A673 (cell line): ENCODE measurements at regions not wholly inside any gene's neighbourhood (a gene's known extent, or its start where the extent isn't known, plus 50 kb on each side); places are given as distances from the start of the nearest gene placed in this dataset.

Experiments
- BruUV-seq: library from RNA; stranded (reverse); fragments of 400-500 nt; replicated peaks from 2 replicates; lab custom pipeline; 2021; lab: Mats Ljungman, UMichigan
- CTCF ChIA-PET: fragments of 300-600 bp; sonication (Branson Sonifier 250); formaldehyde crosslinking; loops from one replicate; lab custom pipeline; 2022; ENCODE audit warnings: antibody characterized with exemption; lab: Charles Lee
- POLR2A ChIA-PET: fragments of 300-600 bp; sonication (Branson Sonifier 250); formaldehyde crosslinking; loops from one replicate; lab custom pipeline; 2022; ENCODE audit warnings: antibody characterized with exemption; ENCODE audit not compliant: low non-redundant PET; lab: Charles Lee
- DNase-seq: peaks from one replicate; pipeline ENCODE4 v3.0.0-alpha.2; 2015; ENCODE audit warnings: low spot score
- H3K27ac ChIP-seq: fragments of 200-600 bp; sonication (generic); 2 replicates; pipeline ENCODE4 v1.5.1; 2016; ENCODE audit warnings: mixed run types, low read depth, mild to moderate bottlenecking, mixed read lengths, antibody characterized with exemption, low read length; ENCODE audit not compliant: poor library complexity, severe bottlenecking
- H3K27me3 ChIP-seq: fragments of 200-600 bp; sonication (generic); replicated peaks from 2 replicates; pipeline ENCODE4 v1.6.1; 2017; ENCODE audit warnings: mixed run types, low read depth, mild to moderate bottlenecking, mixed read lengths, antibody characterized with exemption, low read length; ENCODE audit not compliant: insufficient read depth, poor library complexity
- H3K36me3 ChIP-seq: fragments of 200-600 bp; sonication (generic); 2 replicates; pipeline ENCODE4 v1.6.1; 2016; ENCODE audit warnings: mixed run types, mild to moderate bottlenecking, mixed read lengths, antibody characterized with exemption, low read length; ENCODE audit not compliant: insufficient read depth, poor library complexity, severe bottlenecking
- H3K4me1 ChIP-seq: fragments of 200-600 bp; sonication (generic); 2 replicates; pipeline ENCODE4 v1.6.1; 2017; ENCODE audit warnings: mixed run types, mild to moderate bottlenecking, mixed read lengths, antibody characterized with exemption, low read length; ENCODE audit not compliant: insufficient read depth, poor library complexity, severe bottlenecking
- H3K4me3 ChIP-seq: fragments of 200-600 bp; sonication (generic); 2 replicates; pipeline ENCODE4 v1.5.1; 2016; ENCODE audit warnings: low read depth, mixed run types, mild to moderate bottlenecking, mixed read lengths, low read length; ENCODE audit not compliant: poor library complexity, severe bottlenecking
- H3K9me3 ChIP-seq: fragments of 200-600 bp; sonication (generic); 2 replicates; pipeline ENCODE4 v1.6.1; 2016; ENCODE audit warnings: mixed run types, low read depth, mild to moderate bottlenecking, mixed read lengths, antibody characterized with exemption, low read length; ENCODE audit not compliant: poor library complexity, severe bottlenecking
- CTCF ChIP-seq: fragments of 300-800, 200-600 bp; sonication (generic); conservative IDR thresholded peaks from 2 replicates; pipeline ENCODE4 v1.5.1; 2017; ENCODE audit warnings: low read depth, mild to moderate bottlenecking, antibody characterized with exemption, low read length, moderate library complexity, mixed read lengths
- EZH2 ChIP-seq: fragments of 200-600 bp; sonication (generic); IDR thresholded peaks from 2 replicates; pipeline ENCODE4 v1.6.1; 2017; ENCODE audit warnings: borderline replicate concordance, low read depth, mild to moderate bottlenecking, mixed read lengths, antibody characterized with exemption, low read length; ENCODE audit not compliant: poor library complexity, severe bottlenecking
- intact Hi-C: fragments of 100-400 bp; cut with micrococcal nuclease; formaldehyde crosslinking; loops from one replicate; pipeline ENCODE4 v1.10.0; 2022; ENCODE audit not compliant: unreplicated experiment

- CTCF ChIA-PET = no interaction called here
- Histone ChIP-seq H3K4me1 (no peaks in the 10 kb centered on the region), H3K4me3 (no peak overlapping the region), H3K27ac (no peak overlapping the region), H3K36me3 (no peaks in the 10 kb centered on the region), H3K9me3 (no peaks in the 10 kb centered on the region), H3K27me3 (no peaks in the 10 kb centered on the region)
- no peak for DNase-seq
- no TSS peak for BruUV-seq
- intact Hi-C loops = no loop called here
- no peak for TF ChIP-seq CTCF
- no peak for TF ChIP-seq EZH2
- POLR2A ChIA-PET = no interaction called here
These were observed 588.7 kb downstream of the CCER1 start for GRCh38 chr12:90366286-90366685.

GRCh38 chr12:90360300-90360699 is 594.7 kb downstream of the CCER1 start:
- no peak overlapping the region for H3K4me3 ChIP-seq
- intact Hi-C loops = no loop called here
- POLR2A ChIA-PET = no interaction called here

GRCh38 chr12:90355711-90356355 is 599.1 kb downstream of the CCER1 start:
- intact Hi-C loops = no loop called here
- H3K36me3 ChIP-seq = no peaks in the 10 kb centered on the region
- no peaks in the 10 kb centered on the region for H3K27me3 ChIP-seq
- H3K9me3 ChIP-seq = no peaks in the 10 kb centered on the region
- no peak overlapping the region for H3K27ac ChIP-seq
- no TSS peak for BruUV-seq
- no peaks in the 10 kb centered on the region for H3K4me1 ChIP-seq
- POLR2A ChIA-PET = no interaction called here
- no peak for DNase-seq
- no peak for TF ChIP-seq EZH2
- TF ChIP-seq CTCF = no peak
- no peak overlapping the region for H3K4me3 ChIP-seq
- CTCF ChIA-PET = no interaction called here

More at GRCh38 chr12:90360300-90360699, 594.7 kb downstream of the CCER1 start:
- BruUV-seq = no TSS peak
- Histone ChIP-seq H3K27me3 (no peaks in the 10 kb centered on the region), H3K9me3 (no peaks in the 10 kb centered on the region), H3K36me3 (no peaks in the 10 kb centered on the region), H3K4me1 (no peaks in the 10 kb centered on the region), H3K27ac (no peak overlapping the region)
- CTCF ChIA-PET = no interaction called here
- DNase-seq = no peak
- TF ChIP-seq CTCF (no peak), EZH2 (no peak)
